Ovary (tissue), 3 donors: ENCODE measurements at regions not wholly inside any gene's neighbourhood (a gene's known extent, or its start where the extent isn't known, plus 50 kb on each side); places are given as distances from the start of the nearest gene placed in this dataset.

Experiments used
- EP300 ChIP-seq: sonication (generic); formaldehyde crosslinking; IDR thresholded peaks from one replicate; pipeline ENCODE4 v1.6.1; 2017; ENCODE audit warnings: antibody characterized with exemption
- POLR2A ChIP-seq: fragments of 450-650 bp; IDR thresholded peaks from one replicate; pipeline ENCODE4 v1.6.1; 2017; ENCODE audit warnings: antibody characterized with exemption, mild to moderate bottlenecking, moderate library complexity
- TF ChIP-seq, protein P1 (sequence below), 3 donors: fragments of 450-650 bp in 2 of 3; fragments of 200-600 bp in 1 of 3; IDR thresholded peaks; one replicate each; pipeline versions ENCODE4 v1.5.1 to v1.8.0; 2016 to 2022; ENCODE audit warnings: antibody characterized with exemption in 3 of 3, mild to moderate bottlenecking in 1 of 3
- donor health status: DM: no; HTN: no; CAD: no.

DNA sequence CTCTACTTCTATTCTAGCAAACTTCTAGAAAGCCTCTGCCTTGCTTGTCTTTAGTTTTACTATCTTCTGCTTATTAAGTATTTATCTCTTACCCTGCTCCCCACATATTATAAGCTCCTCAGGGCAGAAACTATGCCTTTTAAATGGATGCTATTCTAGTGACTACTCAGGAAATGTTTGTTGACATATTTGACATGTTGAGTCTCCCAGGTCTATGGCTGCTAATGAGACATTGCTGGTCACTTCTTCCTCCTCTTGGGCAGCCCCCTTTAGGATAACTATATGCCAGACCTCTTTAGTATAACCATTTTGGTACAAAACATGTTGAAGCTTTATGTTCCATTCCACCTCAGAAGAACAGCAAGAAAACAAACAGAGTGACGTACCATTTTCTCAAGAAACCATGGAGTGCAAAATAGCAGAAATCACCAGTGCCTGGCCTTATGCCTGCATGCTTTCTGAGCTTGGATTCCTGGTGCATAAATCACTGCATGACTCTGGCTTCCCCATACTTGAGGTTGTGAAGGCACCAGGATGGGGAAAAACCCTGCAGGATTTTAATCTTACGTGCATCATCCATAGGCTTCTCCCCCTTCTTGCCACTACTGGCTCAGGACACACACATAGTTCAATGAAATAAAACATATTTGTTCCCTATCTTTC lies 202.6 kb downstream of the TMX1 start:
- TF ChIP-seq, protein P1, sequence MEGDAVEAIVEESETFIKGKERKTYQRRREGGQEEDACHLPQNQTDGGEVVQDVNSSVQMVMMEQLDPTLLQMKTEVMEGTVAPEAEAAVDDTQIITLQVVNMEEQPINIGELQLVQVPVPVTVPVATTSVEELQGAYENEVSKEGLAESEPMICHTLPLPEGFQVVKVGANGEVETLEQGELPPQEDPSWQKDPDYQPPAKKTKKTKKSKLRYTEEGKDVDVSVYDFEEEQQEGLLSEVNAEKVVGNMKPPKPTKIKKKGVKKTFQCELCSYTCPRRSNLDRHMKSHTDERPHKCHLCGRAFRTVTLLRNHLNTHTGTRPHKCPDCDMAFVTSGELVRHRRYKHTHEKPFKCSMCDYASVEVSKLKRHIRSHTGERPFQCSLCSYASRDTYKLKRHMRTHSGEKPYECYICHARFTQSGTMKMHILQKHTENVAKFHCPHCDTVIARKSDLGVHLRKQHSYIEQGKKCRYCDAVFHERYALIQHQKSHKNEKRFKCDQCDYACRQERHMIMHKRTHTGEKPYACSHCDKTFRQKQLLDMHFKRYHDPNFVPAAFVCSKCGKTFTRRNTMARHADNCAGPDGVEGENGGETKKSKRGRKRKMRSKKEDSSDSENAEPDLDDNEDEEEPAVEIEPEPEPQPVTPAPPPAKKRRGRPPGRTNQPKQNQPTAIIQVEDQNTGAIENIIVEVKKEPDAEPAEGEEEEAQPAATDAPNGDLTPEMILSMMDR (IDR thresholded peaks at IDR 0.05) = no peak
- TF ChIP-seq POLR2A (no peak), EP300 (no peak)
